Testis (tissue), 2 donors: ENCODE measurements at regions not wholly inside any gene's neighbourhood (a gene's known extent, or its start where the extent isn't known, plus 50 kb on each side); places are given as distances from the start of the nearest gene placed in this dataset.

Experiments
- CTCF ChIP-seq, 3 experiments: fragments of 450-650 bp in 2 of 3; fragments of 200-600 bp in 1 of 3; sonication (generic) in 1 of 3; IDR thresholded peaks; one replicate each; pipeline ENCODE4 v1.5.1; 2016 to 2019; ENCODE audit warnings: antibody characterized with exemption in 3 of 3, mild to moderate bottlenecking in 2 of 3, moderate library complexity in 1 of 3
- POLR2A ChIP-seq: fragments of 450-650 bp; IDR thresholded peaks from one replicate; pipeline ENCODE4 v1.6.1; 2017; ENCODE audit warnings: antibody characterized with exemption, mild to moderate bottlenecking, moderate library complexity

- TF ChIP-seq CTCF (IDR thresholded peaks at IDR 0.05) (no peak), POLR2A (no peak)
Measured at GRCh38 chr15:68000754-68001153, 53.4 kb upstream of the PIAS1 start.
